GM12864 (cell line): ENCODE measurements at regions not wholly inside any gene's neighbourhood (a gene's known extent, or its start where the extent isn't known, plus 50 kb on each side); places are given as distances from the start of the nearest gene placed in this dataset.

Experiments
- DNase-seq: peaks from one replicate; pipeline ENCODE4 v3.0.0-alpha.2; 2011; ENCODE audit warnings: low read depth
- H3K4me3 ChIP-seq: 2 replicates; pipeline ENCODE4 v1.5.1; 2011; ENCODE audit warnings: mild to moderate bottlenecking, low read depth, low read length, control low read depth
- CTCF ChIP-seq: IDR thresholded peaks from 2 replicates; pipeline ENCODE4 v1.5.1; 2011; ENCODE audit warnings: low read depth, mild to moderate bottlenecking, moderate library complexity, low read length, control low read depth, inconsistent platforms; ENCODE audit errors: missing control alignments

DNA sequence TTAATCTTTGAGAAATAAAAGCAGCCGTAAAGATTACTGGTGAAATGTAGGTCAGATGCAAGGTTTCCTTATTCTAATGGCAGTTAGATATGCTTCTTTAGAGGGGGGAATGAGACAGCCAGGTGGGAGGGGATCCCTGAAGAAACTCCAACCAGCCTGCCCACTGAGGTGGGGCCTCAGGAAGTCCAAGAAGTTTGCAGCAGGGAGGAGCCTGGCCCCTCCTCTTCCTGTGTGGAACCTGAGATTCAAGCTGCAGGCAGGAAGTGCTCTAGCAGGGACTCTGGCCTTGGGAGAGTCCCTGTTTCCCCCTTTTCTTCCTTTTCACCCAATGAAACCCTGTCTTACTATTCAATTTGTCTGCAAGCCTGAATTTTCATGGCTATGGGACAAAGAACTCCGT lies 101.4 kb upstream of the SLITRK2 start:
- no peak for DNase-seq
- H3K4me3 ChIP-seq = no peak overlapping the region
- TF ChIP-seq CTCF = no peak

- TF ChIP-seq CTCF = no peak
- H3K4me3 ChIP-seq = no peak overlapping the region
- no peak for DNase-seq
Observed at GRCh38 chrX:145727476-145727875, 90.2 kb upstream of the SLITRK2 start.

GRCh38 chrX:145729635-145730034 lies 88.0 kb upstream of the SLITRK2 start:
- no peak for DNase-seq
- no peak for TF ChIP-seq CTCF
- no peak overlapping the region for H3K4me3 ChIP-seq

DNA sequence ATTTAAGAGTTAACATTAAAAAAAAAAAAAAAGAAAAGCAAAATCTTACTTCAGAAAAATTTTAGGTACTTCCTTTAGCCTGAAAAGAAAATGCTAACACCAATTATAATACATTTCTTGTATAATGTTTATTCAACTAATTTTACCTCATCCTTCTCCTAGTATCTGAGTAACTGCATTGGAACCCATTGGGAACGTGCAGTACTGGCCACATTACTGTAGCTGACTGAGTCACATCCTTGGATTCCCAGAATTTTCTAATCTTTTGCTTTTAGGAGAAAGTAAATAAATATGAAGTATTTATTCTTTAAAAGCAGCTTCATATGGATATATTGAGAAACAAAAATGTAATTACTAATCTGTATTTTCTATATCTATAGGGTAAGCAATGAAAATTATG lies 82.6 kb upstream of the SLITRK2 start:
- no peak for TF ChIP-seq CTCF
- no peak overlapping the region for H3K4me3 ChIP-seq
- DNase-seq = no peak

- TF ChIP-seq CTCF = no peak
- H3K4me3 ChIP-seq = no peak overlapping the region
- DNase-seq = no peak
Observed at GRCh38 chrX:145751943-145752342, 65.7 kb upstream of the SLITRK2 start.
